HG03558 (cell line): ENCODE measurements at regions not wholly inside any gene's neighbourhood (a gene's known extent, or its start where the extent isn't known, plus 50 kb on each side); places are given as distances from the start of the nearest gene placed in this dataset.
"Not testable (repeated sequence)": the region's sequence is repeated elsewhere in the genome, so short reads cannot be mapped to it uniquely, and the experiment has no call there.

Experiments used
- ATAC-seq: cut with Tn5 transposase; IDR thresholded peaks from one replicate; pipeline ENCODE4 v1.9.1; 2021; ENCODE audit warnings: moderate number of reproducible peaks; ENCODE audit not compliant: unreplicated experiment; ENCODE audit errors: extremely low read depth

GRCh38 chr15:98240303-98240702 is 279.8 kb downstream of the ARRDC4 start:
- no peak for ATAC-seq

GRCh38 chr15:98241032-98241554 is 280.6 kb downstream of the ARRDC4 start:
- ATAC-seq, result no peak

GRCh38 chr15:98257290-98257689 is 296.8 kb downstream of the ARRDC4 start:
- ATAC-seq, result no peak

GRCh38 chr15:98263787-98264186 is 303.3 kb downstream of the ARRDC4 start:
- no peak for ATAC-seq

GRCh38 chr15:98266295-98266694 is 305.8 kb downstream of the ARRDC4 start:
- no peak for ATAC-seq

- ATAC-seq, result no peak
Measured at GRCh38 chr15:98268163-98268562, 307.7 kb downstream of the ARRDC4 start.

- no peak for ATAC-seq
Measured at GRCh38 chr15:98272625-98273024, 312.1 kb downstream of the ARRDC4 start.

- ATAC-seq, result no peak
Measured at GRCh38 chr15:98276018-98276417, 315.5 kb downstream of the ARRDC4 start.

GRCh38 chr15:98277602-98278001 is 317.1 kb downstream of the ARRDC4 start:
- ATAC-seq, result no peak

GRCh38 chr15:98280284-98280975 is 319.9 kb downstream of the ARRDC4 start:
- no peak for ATAC-seq

GRCh38 chr15:98281130-98281529 is 320.6 kb downstream of the ARRDC4 start:
- no peak for ATAC-seq

- no peak for ATAC-seq
Measured at GRCh38 chr15:98282656-98283332, 322.3 kb downstream of the ARRDC4 start.

- ATAC-seq, result no peak
Measured at GRCh38 chr15:98286200-98286599, 325.7 kb downstream of the ARRDC4 start.

GRCh38 chr15:98286831-98287230 is 326.3 kb downstream of the ARRDC4 start:
- ATAC-seq, result no peak

- no peak for ATAC-seq
Measured at GRCh38 chr15:98288091-98288590, 327.6 kb downstream of the ARRDC4 start.

- no peak for ATAC-seq
Measured at GRCh38 chr15:98289747-98290146, 329.2 kb downstream of the ARRDC4 start.

- no peak for ATAC-seq
Measured at GRCh38 chr15:98292442-98293240, 332.1 kb downstream of the ARRDC4 start.

- no peak for ATAC-seq
Measured at GRCh38 chr15:98294126-98294525, 333.6 kb downstream of the ARRDC4 start.

GRCh38 chr15:98295101-98295759 is 334.7 kb downstream of the ARRDC4 start:
- ATAC-seq, result not testable (repeated sequence)

- ATAC-seq, result no peak
Measured at GRCh38 chr15:98296653-98297052, 336.1 kb downstream of the ARRDC4 start.
